Neuronal stem cell (in vitro differentiated cells): ENCODE measurements at regions not wholly inside any gene's neighbourhood (a gene's known extent, or its start where the extent isn't known, plus 50 kb on each side); places are given as distances from the start of the nearest gene placed in this dataset.

ENCODE experiments used
- DNase-seq: peaks from one replicate; pipeline ENCODE4 v3.0.0-alpha.2; 2013; ENCODE audit warnings: low spot score
- H2AFZ ChIP-seq: one replicate; pipeline ENCODE4 v1.6.1; 2013; ENCODE audit warnings: mild to moderate bottlenecking, low read length, inconsistent platforms
- H2AK5ac ChIP-seq: 2 replicates; pipeline ENCODE4 v1.6.1; 2013; ENCODE audit warnings: low read depth, mild to moderate bottlenecking, inconsistent platforms, low read length, moderate library complexity, mixed read lengths
- H2BK120ac ChIP-seq: 2 replicates; pipeline ENCODE4 v1.6.1; 2013; ENCODE audit warnings: low read depth, mild to moderate bottlenecking, inconsistent platforms, low read length, moderate library complexity, mixed read lengths
- H2BK12ac ChIP-seq: one replicate; pipeline ENCODE4 v1.6.1; 2013; ENCODE audit warnings: low read length, inconsistent platforms
- H2BK15ac ChIP-seq: 2 replicates; pipeline ENCODE4 v1.6.1; 2013; ENCODE audit warnings: mild to moderate bottlenecking, low read length, inconsistent platforms, mixed read lengths
- H2BK5ac ChIP-seq: one replicate; pipeline ENCODE4 v1.6.1; 2013; ENCODE audit warnings: inconsistent platforms, mild to moderate bottlenecking, low read length, moderate library complexity
- H3K14ac ChIP-seq: one replicate; pipeline ENCODE4 v1.6.1; 2013; ENCODE audit warnings: low read length, inconsistent platforms
- H3K18ac ChIP-seq: 2 replicates; pipeline ENCODE4 v1.6.1; 2013; ENCODE audit warnings: low read length, inconsistent platforms
- H3K23ac ChIP-seq: 2 replicates; pipeline ENCODE4 v1.6.1; 2013; ENCODE audit warnings: low read depth, mild to moderate bottlenecking, mixed read lengths, low read length, inconsistent platforms; ENCODE audit not compliant: poor library complexity
- H3K27ac ChIP-seq: replicated peaks from 3 replicates; pipeline ENCODE4 v1.5.1; 2013; ENCODE audit warnings: low read length, inconsistent platforms
- H3K27me3 ChIP-seq, 3 experiments: 2 replicates each; pipeline ENCODE4 v1.6.1; 2013; ENCODE audit warnings: low read length in 3 of 3, mild to moderate bottlenecking in 2 of 3, inconsistent platforms in 1 of 3, low read depth in 1 of 3, mixed read lengths in 1 of 3, moderate library complexity in 1 of 3; ENCODE audit not compliant: control insufficient read depth in 3 of 3, insufficient read depth in 3 of 3
- H3K36me3 ChIP-seq, 2 donors: replicated peaks in 1 of 2; 2 replicates each; pipeline ENCODE4 v1.6.1; 2013; ENCODE audit warnings: low read length in 2 of 2; ENCODE audit not compliant: control insufficient read depth in 2 of 2, insufficient read depth in 2 of 2
- H3K4ac ChIP-seq: 2 replicates; pipeline ENCODE4 v1.6.1; 2013; ENCODE audit warnings: inconsistent platforms, mild to moderate bottlenecking, low read length, moderate library complexity
- H3K4me1 ChIP-seq, 2 donors: 1 replicate in 1 of 2; 2 replicates in 1 of 2; pipeline ENCODE4 v1.6.1; 2013; ENCODE audit warnings: low read length in 2 of 2, low read depth in 1 of 2; ENCODE audit not compliant: control insufficient read depth in 2 of 2, insufficient read depth in 1 of 2
- H3K4me2 ChIP-seq: one replicate; pipeline ENCODE4 v1.6.1; 2013; ENCODE audit warnings: mild to moderate bottlenecking, low read length, inconsistent platforms; ENCODE audit not compliant: insufficient read depth, poor library complexity, severe bottlenecking
- H3K4me3 ChIP-seq, 2 donors: 2 replicates each; pipeline ENCODE4 v1.5.1; 2013; ENCODE audit warnings: low read length in 2 of 2, mild to moderate bottlenecking in 2 of 2, inconsistent platforms in 1 of 2, moderate library complexity in 1 of 2
- H3K79me1 ChIP-seq: one replicate; pipeline ENCODE4 v1.6.1; 2013; ENCODE audit warnings: low read depth, mild to moderate bottlenecking, inconsistent platforms, low read length, moderate library complexity
- H3K9ac ChIP-seq: one replicate; pipeline ENCODE4 v1.6.1; 2013; ENCODE audit warnings: mild to moderate bottlenecking, low read depth, low read length, inconsistent platforms; ENCODE audit not compliant: poor library complexity
- H3K9me3 ChIP-seq, 2 donors: replicated peaks in 1 of 2; 2 replicates each; pipeline versions ENCODE3 to v1.6.1; 2013; ENCODE audit warnings: low read length in 2 of 2, mild to moderate bottlenecking in 2 of 2, inconsistent platforms in 1 of 2, low read depth in 1 of 2, mixed read lengths in 1 of 2, moderate library complexity in 1 of 2; ENCODE audit not compliant: control insufficient read depth in 2 of 2, insufficient read depth in 1 of 2
- H4K8ac ChIP-seq: one replicate; pipeline ENCODE4 v1.6.1; 2013; ENCODE audit warnings: low read depth, mild to moderate bottlenecking, inconsistent platforms, low read length, moderate library complexity
- H4K91ac ChIP-seq: one replicate; pipeline ENCODE4 v1.6.1; 2013; ENCODE audit warnings: low read length, low read depth, mild to moderate bottlenecking, inconsistent platforms; ENCODE audit not compliant: poor library complexity
- WGBS, 2 donors: extraction: QIAGEN DNeasy Blood & Tissue Kit; methylation state at CpG; one replicate each; pipeline ENCODE4 v1.1.7; 2013; ENCODE audit warnings: missing lambda C conversion rate in 2 of 2, mixed read lengths in 1 of 2; ENCODE audit not compliant: insufficient read length in 2 of 2, insufficient replicate concordance in 1 of 2; ENCODE audit errors: extremely low coverage in 2 of 2; 5-methylcytosine and 5-hydroxymethylcytosine counted together

DNA sequence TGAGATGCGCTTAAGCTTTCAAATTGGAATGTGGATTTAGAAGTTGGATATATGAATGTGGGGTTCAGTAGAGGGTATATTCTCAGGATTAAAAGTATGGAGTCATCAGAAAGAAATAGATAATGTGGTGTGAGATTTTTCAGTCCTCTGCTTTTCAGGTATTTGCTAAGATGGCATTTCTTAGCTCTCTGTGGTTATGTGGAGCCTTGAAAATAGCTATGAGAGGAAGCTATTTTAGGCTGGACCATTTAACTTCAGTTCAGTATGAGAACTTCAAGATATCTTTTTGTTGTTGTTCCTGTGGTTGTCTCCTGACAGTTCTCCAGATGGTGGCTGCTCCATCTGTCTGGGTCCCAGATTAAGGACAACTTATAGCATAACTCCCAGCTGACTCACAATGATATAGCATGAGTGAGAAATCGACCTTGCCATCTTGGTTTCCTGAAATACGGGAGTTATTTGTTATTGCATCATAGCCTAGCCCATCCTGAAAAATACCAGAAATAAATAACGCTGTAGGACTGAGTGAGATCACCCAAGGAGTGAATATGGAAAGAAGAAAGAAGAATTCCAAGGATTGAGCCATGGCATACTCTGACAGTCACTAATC, 461.5 kb downstream of the ANXA1 start:
- Histone ChIP-seq H3K27ac (no peak overlapping the region), H3K4ac (no peak overlapping the region), H2AFZ (no peak overlapping the region), H3K36me3 (no peaks in the 10 kb centered on the region), H3K14ac (no peak overlapping the region), H3K18ac (no peak overlapping the region), H2BK5ac (no peak overlapping the region), H2BK12ac (no peak overlapping the region), H2AK5ac (no peak overlapping the region), H3K9ac (no peak overlapping the region), H3K4me2 (no peak overlapping the region), H4K8ac (no peak overlapping the region), H2BK120ac (no peak overlapping the region), H3K27me3 (no peaks in the 10 kb centered on the region), H2BK15ac (no peak overlapping the region), H3K79me1 (no peaks in the 10 kb centered on the region), H3K23ac (no peak overlapping the region), H4K91ac (no peak overlapping the region), H3K4me3 (no peak overlapping the region), H3K4me1 (peaks cover 0 to 2% of the 10 kb centered on the region in 2 donors), H3K9me3 (no peaks in the 10 kb centered on the region)
- no peak for DNase-seq
- no CpG with 5 or more reads among the region's 4 CpGs for WGBS, 2 donors

DNA sequence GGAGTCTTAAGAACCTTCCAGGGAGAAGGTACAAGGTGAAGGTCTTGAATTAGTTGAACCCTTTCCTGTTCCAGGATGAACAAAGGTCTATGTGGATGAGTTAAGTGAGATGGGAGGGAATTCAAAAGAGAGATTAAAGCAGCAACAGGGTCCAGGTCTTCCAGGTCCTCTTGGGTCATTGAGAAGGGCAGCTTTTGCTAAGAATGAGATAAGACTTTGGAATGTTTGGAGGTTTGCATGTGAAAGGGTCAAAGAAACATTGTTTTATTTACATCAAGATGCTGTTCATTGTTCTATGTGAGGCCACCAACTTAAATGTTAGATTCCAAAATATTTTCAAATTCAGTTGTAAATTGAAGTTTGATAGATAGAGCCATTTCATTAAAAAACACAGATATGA, 463.9 kb downstream of the ANXA1 start:
- no peak overlapping the region for H2AK5ac ChIP-seq
- H3K27ac ChIP-seq, result no peak overlapping the region
- H3K18ac ChIP-seq, result no peak overlapping the region
- H3K14ac ChIP-seq, result no peak overlapping the region
- no peaks in the 10 kb centered on the region for H3K36me3 ChIP-seq
- no peaks in the 10 kb centered on the region for H3K79me1 ChIP-seq
- no peaks in the 10 kb centered on the region for H3K27me3 ChIP-seq
- H3K4me3 ChIP-seq, result no peak overlapping the region
- no peak overlapping the region for H2BK5ac ChIP-seq
- no peak overlapping the region for H3K4me2 ChIP-seq
- no peak overlapping the region for H4K8ac ChIP-seq
- H2AFZ ChIP-seq, result no peak overlapping the region
- no peak overlapping the region for H2BK12ac ChIP-seq
- H3K23ac ChIP-seq, result no peak overlapping the region
- no peak overlapping the region for H2BK15ac ChIP-seq
- H3K4me1 ChIP-seq, result peaks cover 0 to 2% of the 10 kb centered on the region in 2 donors
- no peak for DNase-seq
- H3K9me3 ChIP-seq, result no peaks in the 10 kb centered on the region
- no peak overlapping the region for H3K9ac ChIP-seq
- no peak overlapping the region for H3K4ac ChIP-seq
- no peak overlapping the region for H2BK120ac ChIP-seq
- no peak overlapping the region for H4K91ac ChIP-seq

DNA sequence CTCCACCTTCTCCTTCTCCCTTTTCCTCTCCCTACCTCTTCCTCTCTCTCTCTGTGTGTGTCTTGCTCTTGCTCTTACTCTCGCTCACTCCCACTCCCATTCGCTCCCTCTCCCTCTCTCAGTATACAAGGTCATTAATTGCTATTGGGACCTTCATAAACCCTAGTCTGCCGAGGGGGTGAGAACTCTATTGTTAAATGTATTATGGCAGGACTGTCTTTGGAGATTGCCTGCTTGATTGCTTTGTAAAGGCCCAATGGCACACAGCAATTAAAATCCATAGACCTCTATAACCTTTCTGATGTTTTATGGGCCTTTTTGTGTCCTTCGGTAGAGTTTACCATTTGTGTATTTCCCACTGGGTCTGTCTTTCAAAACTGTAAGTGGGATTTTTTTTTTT, 465.9 kb downstream of the ANXA1 start:
- Histone ChIP-seq H3K36me3 (no peaks in the 10 kb centered on the region), H3K4me1 (no peaks in the 10 kb centered on the region), H3K23ac (no peak overlapping the region), H3K27ac (no peak overlapping the region), H4K8ac (no peak overlapping the region), H2AFZ (no peak overlapping the region), H3K4me3 (no peak overlapping the region), H3K14ac (no peak overlapping the region), H3K27me3 (no peaks in the 10 kb centered on the region), H2BK12ac (no peak overlapping the region), H3K4ac (no peak overlapping the region), H2AK5ac (no peak overlapping the region), H3K79me1 (no peaks in the 10 kb centered on the region), H2BK5ac (no peak overlapping the region), H4K91ac (no peak overlapping the region), H2BK15ac (no peak overlapping the region), H3K18ac (no peak overlapping the region), H3K9ac (no peak overlapping the region), H2BK120ac (no peak overlapping the region), H3K4me2 (no peak overlapping the region), H3K9me3 (no peaks in the 10 kb centered on the region)
- WGBS, 2 donors, result no CpG with 5 or more reads among the region's 4 CpGs
- no peak for DNase-seq

DNA sequence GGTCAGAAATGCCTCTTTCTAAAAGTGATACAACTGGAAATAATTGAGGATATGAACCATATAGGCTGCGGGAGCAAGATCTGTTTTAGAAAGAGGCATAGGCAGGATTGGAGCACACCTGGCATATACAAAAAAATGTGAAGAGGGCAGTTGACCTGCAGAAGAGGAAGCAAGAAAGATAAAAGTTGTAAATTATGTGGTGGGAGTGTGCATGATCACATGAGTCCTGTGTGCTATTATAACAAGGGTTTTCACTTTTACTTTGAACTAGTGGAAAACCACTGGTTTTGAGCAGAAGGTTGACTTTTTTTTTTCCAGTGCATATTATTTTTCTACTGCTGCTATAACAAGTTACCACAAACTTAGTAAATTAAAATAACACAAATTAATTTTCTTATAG, 489.3 kb downstream of the ANXA1 start:
- no CpG with 5 or more reads among the region's 1 CpG for WGBS, 2 donors

More for the DNA sequence above, 489.3 kb downstream of the ANXA1 start:
- Histone ChIP-seq H2BK12ac (no peak overlapping the region), H3K27me3 (no peaks in the 10 kb centered on the region), H4K8ac (no peak overlapping the region), H2BK5ac (no peak overlapping the region), H2BK120ac (no peak overlapping the region), H4K91ac (no peak overlapping the region), H3K18ac (no peak overlapping the region), H3K4me2 (no peak overlapping the region), H3K4me3 (no peak overlapping the region), H2AFZ (no peak overlapping the region), H3K9ac (no peak overlapping the region), H3K9me3 (peaks cover 0 to 2% of the 10 kb centered on the region in 2 donors), H2BK15ac (no peak overlapping the region), H3K23ac (no peak overlapping the region), H3K79me1 (no peaks in the 10 kb centered on the region), H3K4me1 (no peaks in the 10 kb centered on the region), H3K4ac (no peak overlapping the region), H2AK5ac (no peak overlapping the region), H3K27ac (no peak overlapping the region), H3K14ac (no peak overlapping the region), H3K36me3 (no peaks in the 10 kb centered on the region)
- DNase-seq, result no peak
